Left cardiac atrium (tissue), 4 donors: ENCODE measurements at regions not wholly inside any gene's neighbourhood (a gene's known extent, or its start where the extent isn't known, plus 50 kb on each side); places are given as distances from the start of the nearest gene placed in this dataset.
A peak's percentile ranks its signal among the peaks of the same experiment; 100 is the strongest.

Experiments used
- ATAC-seq, 2 donors: fragments of 200-7000 bp; cut with Tn5 transposase; one replicate each; pipeline ENCODE4 v1.9.1; 2020; ENCODE audit warnings: mild to moderate bottlenecking in 2 of 2, moderate library complexity in 2 of 2
- DNase-seq: peaks from one replicate; pipeline ENCODE4 v3.0.0-alpha.2; 2020
- intact Hi-C, 2 donors: fragments of 100-400 bp; cut with DNase I; formaldehyde crosslinking; loops; one replicate each; pipeline versions ENCODE4 v1.14.1 to v1.15.1; 2022 to 2023
- donor health status: DM: no; HTN: yes; CAD: no.
- donor health status: DM: no; HTN: yes; CAD: no; lungs with severe emphysema.
- donor health status: DM: yes; HTN: yes; CAD: no.
- donor health status: Dilated cardiomyopathy.

- ATAC-seq (no peak), DNase-seq (no peak)
- intact Hi-C loops, result no loop called here
These were observed 96.9 kb upstream of the BHLHE23 start for GRCh38 chr20:63103402-63104311.

DNA sequence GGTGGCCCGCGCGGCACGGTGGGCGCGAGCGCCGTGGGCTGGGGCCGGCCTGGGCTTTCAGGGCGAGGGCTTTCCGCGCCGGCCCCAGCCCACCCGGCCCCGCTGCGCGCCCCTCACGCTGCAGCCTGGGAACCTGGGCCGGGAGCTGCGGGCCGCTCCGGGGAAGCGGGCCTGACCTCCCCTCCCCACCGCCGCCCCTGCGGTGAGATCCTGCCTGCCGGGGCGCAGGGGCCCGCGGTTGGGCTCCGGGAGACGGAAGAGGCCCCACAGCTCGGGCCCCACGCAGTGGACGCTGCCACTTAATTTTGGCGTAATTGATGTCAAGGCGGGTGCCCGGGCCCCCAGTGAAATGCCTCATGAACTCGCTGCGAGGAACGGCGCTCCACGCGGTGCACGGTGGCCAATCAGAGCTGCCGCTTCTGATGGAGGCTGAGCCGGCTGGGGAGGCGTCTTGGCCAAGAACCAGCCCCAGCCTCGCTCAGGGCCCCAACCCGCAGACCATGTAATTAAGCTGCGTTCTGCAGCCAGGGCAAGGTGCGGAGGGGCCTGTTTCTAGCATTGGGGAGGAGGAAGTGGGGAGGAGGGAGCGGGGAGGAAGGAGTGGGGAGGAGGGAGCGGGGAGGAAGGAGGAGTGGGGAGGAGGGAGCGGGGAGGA lies 96.1 kb upstream of the BHLHE23 start:
- ATAC-seq (peak; percentile 48 to 51), DNase-seq (peak; percentile 61)
- intact Hi-C loops, result no loop called here

GRCh38 chr20:63101781-63102720 lies 95.3 kb upstream of the BHLHE23 start:
- intact Hi-C loops, result no loop called here
- DNase-seq (peak; percentile 49), ATAC-seq (peak; percentile 77 to 87)

DNA sequence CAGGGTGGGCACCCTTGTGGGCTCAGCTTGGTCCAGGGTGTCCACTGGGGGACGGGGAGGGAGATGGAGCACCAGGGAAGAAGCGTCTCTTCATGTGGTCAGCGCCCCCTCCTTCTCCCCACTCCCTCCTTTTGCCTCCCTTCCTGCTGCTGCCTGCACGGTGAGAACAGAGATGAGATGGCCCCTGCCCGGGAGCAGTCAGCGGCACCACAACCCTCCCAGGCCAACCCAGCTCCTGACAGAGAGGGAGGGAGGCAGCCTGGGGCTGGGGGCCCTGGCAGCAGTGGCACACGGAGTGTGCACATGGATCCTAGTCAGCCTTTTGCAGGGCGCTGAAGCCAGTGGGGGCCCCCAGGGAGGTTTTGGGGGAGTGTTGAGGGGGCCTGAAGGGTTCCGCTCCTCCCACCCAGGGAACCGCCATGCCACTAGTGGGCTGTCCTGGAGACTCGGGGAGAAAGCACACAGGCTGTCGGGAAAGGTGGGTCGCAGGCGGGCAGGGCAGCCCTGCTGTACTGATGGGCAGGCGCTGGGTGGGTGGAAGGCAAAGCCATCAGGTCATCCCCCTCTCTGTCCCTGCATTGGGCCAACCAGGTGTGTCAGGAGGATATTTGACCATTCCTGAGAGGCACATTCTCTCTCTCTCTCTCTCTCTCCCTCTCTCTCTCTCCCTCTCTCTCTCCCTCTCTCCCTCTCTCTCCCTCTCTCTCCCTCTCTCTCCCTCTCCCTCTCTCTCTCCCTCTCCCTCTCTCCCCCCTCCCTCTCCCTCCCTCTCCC lies 94.3 kb upstream of the BHLHE23 start:
- ATAC-seq, result no peak

DNA sequence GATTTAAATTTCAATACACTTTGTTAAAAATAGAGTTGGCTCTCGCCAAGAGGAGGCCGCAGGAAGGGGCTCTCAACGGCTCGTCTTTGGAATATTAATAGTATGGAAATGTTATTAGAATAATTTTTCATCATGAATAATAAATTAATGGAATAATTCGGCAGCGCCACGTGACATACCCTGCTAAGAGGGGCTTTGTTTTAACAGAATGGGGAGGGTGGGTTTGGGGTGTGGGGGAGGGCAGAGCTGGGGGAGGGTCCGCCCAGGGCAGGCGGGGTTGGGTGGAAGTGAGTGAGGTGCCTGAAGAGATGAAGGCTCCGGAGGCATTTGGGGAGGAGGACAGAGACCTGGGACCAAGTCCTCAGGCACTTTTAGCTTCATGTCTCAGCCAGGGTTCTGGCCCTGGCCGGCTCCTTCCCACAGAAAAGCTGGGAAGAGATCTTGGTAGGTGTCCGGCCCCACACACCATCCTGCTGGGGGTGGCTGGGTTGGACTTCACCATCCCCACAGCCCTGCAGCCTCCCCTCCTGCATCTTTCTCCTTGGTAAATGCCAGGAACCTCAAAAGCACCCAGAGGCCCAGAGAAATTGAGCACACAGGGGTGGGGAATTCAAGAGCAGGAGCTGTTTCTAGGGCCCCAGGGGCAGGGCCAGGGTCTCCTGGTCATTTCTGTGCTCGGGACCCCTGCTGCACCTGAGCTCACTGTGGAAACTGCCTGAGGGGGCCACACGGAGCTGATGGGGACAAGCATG lies 93.6 kb upstream of the BHLHE23 start:
- DNase-seq (peak; percentile 12), ATAC-seq (no peak)

More for the DNA sequence above, 94.3 kb upstream of the BHLHE23 start:
- intact Hi-C loops, result no loop called here
- DNase-seq, result peak; percentile 9

GRCh38 chr20:63099456-63100173 lies 92.9 kb upstream of the BHLHE23 start:
- ATAC-seq (no peak), DNase-seq (peak; percentile 4)
- intact Hi-C loops, result no loop called here

More for the DNA sequence above, 93.6 kb upstream of the BHLHE23 start:
- intact Hi-C loops, result no loop called here

GRCh38 chr20:63098195-63098810 lies 91.5 kb upstream of the BHLHE23 start:
- intact Hi-C loops, result no loop called here
- ATAC-seq, result no peak
- peak; percentile 0 for DNase-seq

DNA sequence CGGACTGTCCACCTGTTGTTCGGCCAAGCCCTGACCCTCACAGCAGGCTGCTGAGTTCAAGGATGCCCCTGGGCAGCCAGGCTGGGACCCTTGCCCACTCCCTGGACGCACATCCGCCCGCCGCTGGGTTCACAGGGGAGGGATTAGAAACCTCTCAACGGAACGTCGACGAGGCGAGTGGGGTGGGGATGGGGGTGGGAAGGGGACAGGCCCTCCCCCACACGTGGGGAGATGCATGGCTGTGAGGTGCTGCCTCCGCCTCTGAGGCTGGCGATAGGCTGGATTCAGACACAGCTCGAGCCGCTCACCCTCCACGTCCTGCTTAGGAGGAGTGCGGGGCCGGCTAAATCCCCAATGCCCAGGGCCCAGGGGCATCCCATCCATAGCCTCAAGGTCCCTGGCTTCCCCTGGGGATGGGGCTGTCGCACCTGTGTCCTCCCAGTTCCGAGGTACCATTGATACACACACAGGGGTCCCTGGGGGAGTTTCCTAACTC lies 90.6 kb upstream of the BHLHE23 start:
- peak; percentile 8 for DNase-seq
- intact Hi-C loops, result no loop called here
- ATAC-seq, result no peak

DNA sequence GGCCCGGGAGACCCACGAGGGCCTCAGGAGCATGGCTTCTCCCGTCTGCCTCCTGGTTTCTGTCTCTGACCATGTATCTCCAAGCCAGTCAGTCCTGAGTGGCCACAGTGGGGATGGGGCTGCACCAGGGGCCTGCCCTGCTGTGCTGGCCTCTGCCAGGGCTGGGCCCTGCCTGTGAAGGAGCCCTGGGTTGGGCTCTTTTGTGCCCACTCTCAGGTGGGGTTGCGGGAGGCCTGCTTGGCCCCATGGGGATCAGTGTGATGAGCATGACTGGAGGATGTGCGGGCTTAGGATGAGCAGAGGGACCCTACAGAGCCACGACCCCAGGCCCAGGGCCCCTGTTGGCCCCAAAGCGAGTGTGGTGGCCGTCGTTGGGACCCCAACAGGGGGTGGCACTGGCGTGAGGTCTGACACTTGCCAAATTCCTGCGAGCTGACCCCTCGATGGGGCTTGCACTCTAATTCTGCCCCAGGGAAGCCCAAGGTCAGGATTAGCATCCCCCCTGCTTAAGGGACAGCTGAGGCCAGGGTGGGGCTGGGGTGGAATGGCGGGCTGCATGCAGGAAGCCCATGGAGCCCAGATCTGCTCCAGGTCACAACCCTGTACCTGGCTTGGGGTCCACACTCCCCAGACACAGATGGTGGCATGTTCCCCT lies 90.0 kb upstream of the BHLHE23 start:
- ATAC-seq (no peak), DNase-seq (peak; percentile 16)
- intact Hi-C loops, result no loop called here

DNA sequence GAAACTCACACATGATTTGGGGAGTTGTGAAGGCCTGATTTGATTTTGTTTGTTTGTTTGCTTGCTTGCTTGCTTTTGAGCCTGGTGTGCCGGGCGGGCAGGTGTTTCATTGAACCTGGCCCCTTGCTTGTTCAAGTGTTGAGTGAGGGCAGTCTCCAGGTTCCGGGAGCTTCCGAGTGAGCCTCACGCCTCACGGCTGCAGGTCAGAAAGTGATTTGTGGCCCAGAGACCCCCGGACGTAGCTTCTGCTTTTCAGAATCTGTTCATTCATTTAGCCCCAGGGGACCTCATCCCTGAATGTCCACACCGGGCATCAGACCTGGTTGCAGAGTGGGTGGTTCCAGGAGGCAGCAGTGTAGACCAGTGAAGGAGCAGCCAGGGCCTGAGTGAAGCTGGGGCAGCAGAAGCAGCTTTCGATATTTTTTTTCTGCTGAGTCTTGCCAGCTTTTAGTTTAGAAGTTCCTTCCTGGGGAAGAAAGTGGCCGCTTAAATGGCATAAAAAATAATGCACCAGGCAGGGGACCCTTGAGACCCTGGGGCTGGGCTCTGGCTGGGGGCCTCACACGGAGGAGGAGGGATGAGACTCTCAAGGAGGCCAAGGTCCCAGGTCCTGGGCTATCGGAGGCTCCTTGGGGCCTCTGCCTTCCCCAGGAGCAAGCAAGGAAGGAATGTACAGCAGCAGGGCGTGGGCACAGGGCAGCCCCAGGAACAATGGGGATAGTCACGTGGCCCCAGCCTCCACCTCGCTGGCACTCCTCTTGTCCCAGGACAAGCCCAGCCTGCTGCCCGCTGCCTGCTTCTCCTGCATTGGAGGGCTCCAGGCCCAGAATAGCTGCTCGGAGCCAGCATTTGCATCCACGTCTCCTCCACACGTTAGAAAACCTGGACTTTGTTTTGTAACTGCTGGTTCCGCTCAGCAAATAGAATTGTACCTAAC lies 89.2 kb upstream of the BHLHE23 start:
- DNase-seq (peak; percentile 5), ATAC-seq (no peak)
- intact Hi-C loops, result no loop called here

DNA sequence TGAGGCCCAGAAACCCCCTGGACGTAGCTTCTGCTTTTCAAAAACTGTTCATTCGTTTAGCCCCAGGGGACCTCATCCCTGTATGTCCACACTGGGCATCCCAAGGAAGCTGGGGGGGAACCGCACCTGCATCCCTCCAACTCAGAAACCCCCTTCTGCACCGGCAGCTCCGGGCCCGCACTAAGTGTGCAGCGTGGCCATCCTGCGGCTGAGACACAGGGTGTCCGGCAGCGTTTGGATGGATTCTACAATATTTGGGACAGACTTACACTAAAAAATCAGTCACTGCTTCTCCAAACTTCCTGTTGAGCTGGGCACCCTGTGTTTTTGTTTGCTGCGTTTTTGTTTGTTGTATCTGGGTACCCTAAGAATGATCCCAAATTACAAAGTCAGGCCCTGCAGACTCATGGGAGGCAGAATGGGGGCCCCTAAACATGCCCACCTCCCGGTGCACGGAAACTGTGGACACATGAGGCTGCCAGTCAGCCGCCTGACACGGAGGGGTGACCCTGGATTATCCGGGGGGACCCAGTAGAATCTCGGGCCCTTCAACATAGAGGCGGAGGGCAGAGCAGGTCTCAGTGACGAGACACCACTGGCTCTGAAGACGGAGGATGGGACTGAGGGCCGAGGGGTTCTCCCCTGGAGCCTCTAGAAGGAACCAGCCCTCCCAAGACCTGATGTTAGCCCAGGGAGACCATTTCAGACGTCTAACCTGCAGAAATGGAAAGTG lies 88.2 kb upstream of the BHLHE23 start:
- ATAC-seq, result no peak
- DNase-seq, result peak; percentile 8
- intact Hi-C loops, result no loop called here

DNA sequence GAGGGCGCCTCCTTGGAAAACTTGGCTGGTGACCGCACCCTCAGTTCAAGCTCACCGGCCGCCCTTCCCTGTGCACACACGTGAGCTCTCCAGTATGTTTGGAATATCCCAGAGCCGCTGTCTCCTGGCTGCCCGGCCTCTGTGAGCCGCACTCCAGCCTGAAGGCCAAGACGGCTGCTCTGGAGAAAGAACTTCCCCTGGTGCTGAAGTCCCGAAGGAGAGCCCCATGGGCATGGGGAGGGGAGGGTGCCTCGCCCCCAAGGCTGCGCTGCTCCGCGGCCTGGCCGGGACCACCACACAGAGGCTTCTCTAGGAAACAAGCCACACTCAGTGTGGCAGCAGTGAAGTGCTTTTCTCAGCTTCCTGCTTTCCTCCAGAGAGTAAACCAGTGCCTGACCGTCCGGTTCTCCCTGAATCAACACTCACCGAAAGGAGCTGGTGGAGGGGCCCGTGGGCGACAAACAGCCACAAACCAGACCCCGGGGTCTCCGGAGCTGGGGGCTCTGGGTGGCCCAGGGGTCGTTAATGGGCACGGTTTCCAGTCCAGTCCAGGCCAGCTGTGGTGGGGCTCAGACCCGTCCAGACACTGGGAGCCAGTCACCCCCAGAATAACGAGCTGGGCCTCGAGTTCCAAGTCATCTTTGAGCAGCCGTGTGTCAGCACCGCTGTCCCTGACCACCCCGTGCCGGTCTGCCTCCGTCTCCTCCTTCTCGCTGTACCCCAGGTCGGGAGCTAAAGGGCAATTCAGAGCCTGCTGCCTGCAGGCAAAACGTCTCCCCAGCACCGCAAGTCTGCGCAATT lies 87.4 kb upstream of the BHLHE23 start:
- intact Hi-C loops, result no loop called here
- no peak for ATAC-seq
- peak; percentile 8 for DNase-seq

DNA sequence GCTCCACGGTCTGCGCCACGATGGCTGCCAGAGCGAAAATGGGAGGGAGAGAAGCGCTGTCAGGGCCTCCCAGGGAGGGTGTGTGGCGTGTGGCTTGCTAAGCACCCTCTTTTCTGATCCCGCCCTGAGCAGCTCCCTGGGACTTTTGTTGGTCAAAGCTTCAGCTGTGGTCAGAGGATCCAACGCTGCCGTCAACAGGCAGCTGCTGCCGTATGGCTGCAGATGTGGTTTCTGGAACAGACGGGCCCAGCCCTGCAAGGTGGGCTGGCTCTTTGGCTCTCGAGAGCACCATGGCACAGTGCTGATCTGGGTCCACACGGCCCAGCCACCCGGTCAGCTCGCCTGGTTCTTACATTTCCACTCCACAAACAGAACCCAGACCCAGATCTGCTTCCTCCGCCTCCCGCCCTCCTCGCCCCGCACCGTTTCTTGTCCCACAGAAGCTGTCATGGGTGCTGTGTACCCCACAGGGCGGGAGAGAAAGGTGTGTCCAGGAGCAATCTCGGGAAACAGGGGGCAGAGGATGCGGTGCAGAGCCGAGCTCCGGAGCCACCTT lies 86.0 kb upstream of the BHLHE23 start:
- intact Hi-C loops, result no loop called here
- DNase-seq, result peak; percentile 2
- no peak for ATAC-seq
